ENCODE measurements at regions not wholly inside any gene's neighbourhood (a gene's known extent, or its start where the extent isn't known, plus 50 kb on each side); places are given as distances from the start of the nearest gene placed in this dataset.

DNA sequence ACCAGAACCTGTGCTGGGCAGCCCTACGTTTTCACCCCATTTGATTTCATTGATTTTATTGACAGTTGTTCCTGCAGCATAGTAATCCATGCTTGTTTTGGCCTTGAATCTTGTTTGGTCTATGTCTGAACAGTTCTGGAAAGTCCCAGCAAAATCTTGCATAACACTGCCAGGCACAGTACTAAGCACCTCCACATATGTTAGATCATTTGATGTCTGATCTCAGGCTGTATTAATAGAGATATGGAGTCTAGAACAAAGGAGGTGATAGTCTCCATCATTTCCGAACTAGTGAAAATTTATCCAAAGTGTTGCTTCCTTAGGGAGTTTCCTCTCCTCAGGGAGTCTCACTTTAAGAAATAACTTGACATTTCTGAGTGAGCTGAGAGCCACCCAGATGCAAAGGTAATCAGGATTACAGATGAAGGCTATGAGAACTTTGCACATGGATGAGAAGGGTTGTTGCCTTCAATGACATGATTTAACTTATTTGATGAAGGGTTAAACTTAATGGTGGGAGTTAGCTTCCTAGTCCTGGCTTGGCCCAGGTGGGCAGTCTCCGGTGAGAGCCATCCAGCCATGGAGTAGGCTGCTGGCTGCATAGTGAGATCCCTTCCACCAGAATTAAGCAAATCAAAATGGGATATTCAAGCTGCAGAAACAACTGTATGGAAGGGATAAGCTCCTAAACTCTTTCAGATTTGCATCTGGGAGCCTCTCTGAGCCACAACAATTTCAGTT lies 173.8 kb upstream of the MVB12B start:
- TF ChIP-seq, protein P1, sequence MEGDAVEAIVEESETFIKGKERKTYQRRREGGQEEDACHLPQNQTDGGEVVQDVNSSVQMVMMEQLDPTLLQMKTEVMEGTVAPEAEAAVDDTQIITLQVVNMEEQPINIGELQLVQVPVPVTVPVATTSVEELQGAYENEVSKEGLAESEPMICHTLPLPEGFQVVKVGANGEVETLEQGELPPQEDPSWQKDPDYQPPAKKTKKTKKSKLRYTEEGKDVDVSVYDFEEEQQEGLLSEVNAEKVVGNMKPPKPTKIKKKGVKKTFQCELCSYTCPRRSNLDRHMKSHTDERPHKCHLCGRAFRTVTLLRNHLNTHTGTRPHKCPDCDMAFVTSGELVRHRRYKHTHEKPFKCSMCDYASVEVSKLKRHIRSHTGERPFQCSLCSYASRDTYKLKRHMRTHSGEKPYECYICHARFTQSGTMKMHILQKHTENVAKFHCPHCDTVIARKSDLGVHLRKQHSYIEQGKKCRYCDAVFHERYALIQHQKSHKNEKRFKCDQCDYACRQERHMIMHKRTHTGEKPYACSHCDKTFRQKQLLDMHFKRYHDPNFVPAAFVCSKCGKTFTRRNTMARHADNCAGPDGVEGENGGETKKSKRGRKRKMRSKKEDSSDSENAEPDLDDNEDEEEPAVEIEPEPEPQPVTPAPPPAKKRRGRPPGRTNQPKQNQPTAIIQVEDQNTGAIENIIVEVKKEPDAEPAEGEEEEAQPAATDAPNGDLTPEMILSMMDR (IDR thresholded peaks at IDR 0.05), result no peak
- no peaks in the 10 kb centered on the region for H3K36me3 ChIP-seq
- peak; percentile 9 for DNase-seq (ENCODE audit: low spot score)

DNA sequence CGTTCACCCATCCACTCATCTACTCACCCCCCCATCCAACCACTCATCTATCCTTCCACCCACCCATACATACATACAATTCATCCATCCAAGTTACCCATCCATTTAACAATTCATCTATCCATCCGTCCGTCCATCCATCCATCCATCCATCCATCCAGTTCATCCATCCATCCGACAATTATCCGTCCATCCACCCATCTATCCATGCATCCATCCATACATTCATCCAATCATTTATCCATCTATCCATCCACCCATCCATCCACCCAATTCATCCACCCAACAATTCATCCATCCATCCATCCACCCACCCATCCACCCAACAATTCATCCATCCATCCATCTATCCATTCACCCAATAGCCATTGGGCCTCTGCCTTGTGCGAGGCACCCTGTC lies 173.2 kb upstream of the MVB12B start:
- no peak overlapping the region for H3K27ac ChIP-seq
- no peak for DNase-seq (ENCODE audit: low spot score)
- H3K27me3 ChIP-seq, result no peaks in the 10 kb centered on the region
- H3K4me1 ChIP-seq, result no peaks in the 10 kb centered on the region
- H3K4me3 ChIP-seq, result no peak overlapping the region
- H3K36me3 ChIP-seq, result no peaks in the 10 kb centered on the region
- TF ChIP-seq, protein P1 (IDR thresholded peaks at IDR 0.05), result no peak
- H3K9me3 ChIP-seq, result no peaks in the 10 kb centered on the region

More for the DNA sequence above, 173.8 kb upstream of the MVB12B start:
- H3K27me3 ChIP-seq, result no peaks in the 10 kb centered on the region
- no peaks in the 10 kb centered on the region for H3K4me1 ChIP-seq
- H3K9me3 ChIP-seq, result no peaks in the 10 kb centered on the region
- H3K27ac ChIP-seq, result no peak overlapping the region
- no peak overlapping the region for H3K4me3 ChIP-seq

DNA sequence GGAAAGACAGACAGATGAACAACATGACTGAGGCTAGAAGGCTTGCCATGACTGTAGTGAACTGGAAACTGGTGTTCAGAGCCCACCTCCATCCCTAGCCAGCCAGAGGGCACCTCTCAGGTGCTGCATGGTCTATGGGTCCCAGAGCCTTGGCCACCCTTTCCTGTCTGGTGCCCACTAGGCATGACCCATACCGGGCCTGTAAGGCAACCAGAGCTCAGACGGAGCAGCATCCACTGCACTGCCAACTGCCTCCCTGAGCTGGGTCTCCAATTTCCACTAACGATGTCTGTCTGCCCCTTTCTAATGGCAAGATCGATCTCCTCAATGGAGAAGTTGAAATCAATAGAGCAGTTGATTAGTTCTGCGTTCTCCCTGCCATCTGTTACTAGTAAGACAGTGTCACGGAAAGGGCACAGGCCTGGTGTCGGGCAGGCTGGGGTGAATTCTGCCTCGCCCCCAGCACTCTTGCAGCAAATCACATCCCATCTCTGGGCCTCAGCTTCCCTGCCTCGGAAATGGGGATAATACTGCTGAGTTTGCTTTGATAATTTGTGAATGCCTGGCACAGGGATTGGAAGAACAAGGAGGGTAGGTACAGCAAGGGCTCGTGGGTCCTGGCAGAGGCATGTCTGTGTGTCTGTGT lies 172.3 kb upstream of the MVB12B start:
- peak; percentile 44 for DNase-seq (ENCODE audit: low spot score)
- no peaks in the 10 kb centered on the region for H3K4me1 ChIP-seq
- H3K27ac ChIP-seq, result no peak overlapping the region
- TF ChIP-seq, protein P1 (IDR thresholded peaks at IDR 0.05), result no peak
- H3K9me3 ChIP-seq, result no peaks in the 10 kb centered on the region
- H3K27me3 ChIP-seq, result no peaks in the 10 kb centered on the region
- no peaks in the 10 kb centered on the region for H3K36me3 ChIP-seq
- H3K4me3 ChIP-seq, result no peak overlapping the region

DNA sequence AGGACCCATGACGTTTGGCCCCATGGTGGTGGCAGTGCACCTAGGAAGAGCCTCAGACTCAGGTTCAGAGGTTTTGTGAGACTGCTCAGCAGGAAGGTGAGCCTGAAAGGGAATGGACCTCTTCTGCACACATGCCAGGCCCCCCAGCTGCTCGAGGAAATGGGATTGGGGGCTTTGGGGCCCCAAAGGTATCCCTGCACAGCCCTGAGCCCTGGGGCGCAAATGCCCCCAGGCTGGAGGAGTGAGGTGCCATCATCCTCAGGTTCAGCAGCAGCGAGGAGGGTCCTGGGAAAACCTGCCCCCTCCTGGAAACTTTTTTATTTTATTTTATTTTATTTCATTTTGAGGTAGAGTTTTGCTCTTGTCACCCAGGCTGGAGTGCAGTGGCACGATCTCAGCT lies 171.8 kb upstream of the MVB12B start:
- TF ChIP-seq, protein P1 (IDR thresholded peaks at IDR 0.05), result no peak
- no peaks in the 10 kb centered on the region for H3K27me3 ChIP-seq
- peak; percentile 13 for DNase-seq (ENCODE audit: low spot score)
- H3K36me3 ChIP-seq, result no peaks in the 10 kb centered on the region
- no peaks in the 10 kb centered on the region for H3K4me1 ChIP-seq
- H3K9me3 ChIP-seq, result no peaks in the 10 kb centered on the region
- no peak overlapping the region for H3K27ac ChIP-seq
- no peak overlapping the region for H3K4me3 ChIP-seq

DNA sequence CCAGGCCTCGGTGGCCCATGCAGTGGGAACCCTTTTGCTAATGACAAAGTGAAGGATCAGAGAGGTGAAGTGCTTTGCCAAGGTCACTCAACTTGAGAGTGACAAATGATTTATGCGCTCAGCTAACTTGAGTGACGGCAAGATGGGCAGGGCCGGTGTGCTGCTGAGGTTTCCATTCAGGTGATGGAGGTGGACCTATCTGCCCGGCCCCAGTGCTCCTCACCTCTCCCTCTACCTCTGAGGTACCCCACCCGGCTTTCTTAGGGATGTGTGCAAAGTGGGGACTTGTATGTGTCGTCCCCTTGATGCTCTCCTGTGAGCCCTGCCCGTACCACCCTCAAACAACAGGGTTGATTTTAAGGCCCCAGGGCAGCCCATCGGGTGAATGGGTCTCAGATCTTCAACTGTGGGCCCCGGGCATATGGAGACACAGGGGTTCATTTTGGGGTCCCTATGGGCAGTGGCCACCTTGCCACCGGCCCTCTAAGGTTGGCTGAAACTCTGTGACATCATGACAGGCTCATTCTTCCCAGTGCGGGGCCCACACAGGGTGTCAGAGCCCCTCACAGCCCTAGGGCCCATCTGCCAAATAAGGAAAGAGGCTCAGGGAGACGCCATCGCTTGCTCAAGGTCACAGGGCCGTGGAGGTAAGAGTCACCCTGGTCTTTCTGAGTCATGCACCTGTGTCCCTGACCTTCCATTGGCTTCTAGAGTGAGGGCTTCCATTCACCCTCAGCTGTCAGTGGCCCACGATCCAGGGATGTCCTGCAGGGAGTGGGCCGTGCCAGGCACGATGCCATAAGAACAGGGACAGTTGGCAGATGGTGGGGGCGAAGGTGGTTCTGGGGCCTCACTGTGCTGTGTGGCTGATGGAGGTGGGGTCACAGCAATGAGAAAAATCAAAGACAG lies 170.6 kb upstream of the MVB12B start:
- Histone ChIP-seq H3K27me3 (no peaks in the 10 kb centered on the region), H3K36me3 (no peaks in the 10 kb centered on the region), H3K27ac (no peak overlapping the region), H3K9me3 (no peaks in the 10 kb centered on the region), H3K4me1 (no peaks in the 10 kb centered on the region), H3K4me3 (no peak overlapping the region)
- TF ChIP-seq, protein P1 (IDR thresholded peaks at IDR 0.05), result no peak
- DNase-seq (ENCODE audit: low spot score), result peak; percentile 34

Measured in right atrium auricular region (tissue), 2 donors.